Liver (tissue), 3 donors: ENCODE measurements at regions not wholly inside any gene's neighbourhood (a gene's known extent, or its start where the extent isn't known, plus 50 kb on each side); places are given as distances from the start of the nearest gene placed in this dataset.

ENCODE experiments used
- EGR1 ChIP-seq, 2 donors: IDR thresholded peaks; 2 replicates each; pipeline ENCODE4 v1.6.1; 2016 to 2018; ENCODE audit warnings: antibody characterized with exemption in 2 of 2, low read depth in 2 of 2
- GABPA ChIP-seq, 2 donors: IDR thresholded peaks in 1 of 2; conservative IDR thresholded peaks in 1 of 2; 2 replicates each; pipeline ENCODE4 v1.6.1; 2016; ENCODE audit warnings: antibody characterized with exemption in 2 of 2, mild to moderate bottlenecking in 1 of 2, moderate library complexity in 1 of 2
- HNF4A ChIP-seq, 2 donors: conservative IDR thresholded peaks; 2 replicates each; pipeline ENCODE4 v1.6.1; 2016; ENCODE audit warnings: antibody characterized with exemption in 2 of 2, mild to moderate bottlenecking in 2 of 2
- HNF4G ChIP-seq: IDR thresholded peaks from 2 replicates; pipeline ENCODE4 v1.6.1; 2016; ENCODE audit warnings: antibody characterized with exemption
- JUND ChIP-seq, 2 donors: IDR thresholded peaks; 2 replicates each; pipeline ENCODE4 v1.6.1; 2016; ENCODE audit warnings: antibody characterized with exemption in 2 of 2
- NR2F2 ChIP-seq: IDR thresholded peaks from 2 replicates; pipeline ENCODE4 v1.6.1; 2016; ENCODE audit warnings: antibody characterized with exemption
- RAD21 ChIP-seq, 2 donors: IDR thresholded peaks; 2 replicates each; pipeline ENCODE4 v1.6.1; 2016; ENCODE audit warnings: antibody characterized with exemption in 2 of 2, mild to moderate bottlenecking in 2 of 2
- SP1 ChIP-seq: IDR thresholded peaks from 2 replicates; pipeline ENCODE4 v1.6.1; 2018; ENCODE audit warnings: antibody characterized with exemption, mild to moderate bottlenecking
- TAF1 ChIP-seq: conservative IDR thresholded peaks from 2 replicates; pipeline ENCODE4 v1.6.1; 2016; ENCODE audit warnings: antibody characterized with exemption, mild to moderate bottlenecking
- YY1 ChIP-seq: IDR thresholded peaks from 2 replicates; pipeline ENCODE4 v1.6.1; 2016; ENCODE audit warnings: antibody characterized with exemption, mild to moderate bottlenecking
- TF ChIP-seq, protein P1 (sequence below): fragments of 150-350 bp; IDR thresholded peaks from 2 replicates; pipeline ENCODE4 v1.5.1; 2017; ENCODE audit warnings: improper control_type of control experiment, low read depth, low read length; ENCODE audit not compliant: missing input control
- TF ChIP-seq, protein P2 (sequence below): IDR thresholded peaks from 2 replicates; pipeline ENCODE4 v1.6.1; 2016; ENCODE audit warnings: antibody characterized with exemption, mild to moderate bottlenecking
- TF ChIP-seq, protein P3 (sequence below): IDR thresholded peaks from 2 replicates; pipeline ENCODE4 v1.6.1; 2016; ENCODE audit warnings: antibody characterized with exemption
- TF ChIP-seq, protein P4 (sequence below): IDR thresholded peaks from 2 replicates; pipeline ENCODE4 v1.6.1; 2016; ENCODE audit warnings: antibody characterized with exemption
- donor health status: healthy.
- donor health status: healthy.

DNA sequence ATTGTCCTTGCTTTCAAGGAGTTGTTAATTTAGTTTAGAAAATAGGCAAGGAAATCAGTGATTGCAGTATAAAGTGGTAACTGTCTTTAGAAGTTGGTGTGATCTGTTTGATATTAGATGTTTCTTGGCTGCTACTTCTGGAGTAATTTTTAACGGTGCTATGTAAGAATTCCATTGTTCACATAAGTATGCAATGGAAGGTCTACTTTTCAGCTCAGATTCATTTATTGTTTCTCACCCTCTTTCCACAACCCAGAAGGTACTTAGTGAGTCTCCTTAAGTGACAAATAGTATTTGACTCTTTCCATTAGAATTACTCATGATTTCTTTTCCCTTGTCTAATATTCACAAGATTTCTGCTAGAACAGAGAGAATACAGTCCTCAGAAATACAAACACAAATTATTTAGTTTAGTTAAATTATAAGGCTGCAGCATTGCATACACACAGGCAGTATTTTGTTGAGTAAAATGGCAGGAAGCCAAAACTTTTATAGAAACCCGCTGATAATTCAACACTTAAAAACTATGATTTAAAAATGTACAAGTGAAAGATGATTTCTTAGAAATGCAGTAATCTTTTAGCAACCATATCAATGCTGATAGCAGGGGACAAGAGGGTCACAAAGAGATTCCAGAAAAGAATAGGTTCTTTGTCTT is 554.3 kb downstream of the CD109 start:
- TF ChIP-seq, protein P1, sequence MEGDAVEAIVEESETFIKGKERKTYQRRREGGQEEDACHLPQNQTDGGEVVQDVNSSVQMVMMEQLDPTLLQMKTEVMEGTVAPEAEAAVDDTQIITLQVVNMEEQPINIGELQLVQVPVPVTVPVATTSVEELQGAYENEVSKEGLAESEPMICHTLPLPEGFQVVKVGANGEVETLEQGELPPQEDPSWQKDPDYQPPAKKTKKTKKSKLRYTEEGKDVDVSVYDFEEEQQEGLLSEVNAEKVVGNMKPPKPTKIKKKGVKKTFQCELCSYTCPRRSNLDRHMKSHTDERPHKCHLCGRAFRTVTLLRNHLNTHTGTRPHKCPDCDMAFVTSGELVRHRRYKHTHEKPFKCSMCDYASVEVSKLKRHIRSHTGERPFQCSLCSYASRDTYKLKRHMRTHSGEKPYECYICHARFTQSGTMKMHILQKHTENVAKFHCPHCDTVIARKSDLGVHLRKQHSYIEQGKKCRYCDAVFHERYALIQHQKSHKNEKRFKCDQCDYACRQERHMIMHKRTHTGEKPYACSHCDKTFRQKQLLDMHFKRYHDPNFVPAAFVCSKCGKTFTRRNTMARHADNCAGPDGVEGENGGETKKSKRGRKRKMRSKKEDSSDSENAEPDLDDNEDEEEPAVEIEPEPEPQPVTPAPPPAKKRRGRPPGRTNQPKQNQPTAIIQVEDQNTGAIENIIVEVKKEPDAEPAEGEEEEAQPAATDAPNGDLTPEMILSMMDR, result no peak
- TF ChIP-seq HNF4G (no peak), EGR1 (IDR thresholded peaks at IDR 0.05; ENCODE audit: low read depth in 2 of 2) (no peak), NR2F2 (no peak), RAD21 (IDR thresholded peaks at IDR 0.05) (no peak), HNF4A (conservative IDR thresholded peaks at IDR 0.05) (no peak), JUND (IDR thresholded peaks at IDR 0.05) (no peak), YY1 (no peak), GABPA (IDR thresholded peaks at IDR 0.05 in 1 of 2, conservative IDR thresholded peaks at IDR 0.05 in 1 of 2) (no peak), SP1 (no peak), TAF1 (no peak)
- TF ChIP-seq, protein P2, sequence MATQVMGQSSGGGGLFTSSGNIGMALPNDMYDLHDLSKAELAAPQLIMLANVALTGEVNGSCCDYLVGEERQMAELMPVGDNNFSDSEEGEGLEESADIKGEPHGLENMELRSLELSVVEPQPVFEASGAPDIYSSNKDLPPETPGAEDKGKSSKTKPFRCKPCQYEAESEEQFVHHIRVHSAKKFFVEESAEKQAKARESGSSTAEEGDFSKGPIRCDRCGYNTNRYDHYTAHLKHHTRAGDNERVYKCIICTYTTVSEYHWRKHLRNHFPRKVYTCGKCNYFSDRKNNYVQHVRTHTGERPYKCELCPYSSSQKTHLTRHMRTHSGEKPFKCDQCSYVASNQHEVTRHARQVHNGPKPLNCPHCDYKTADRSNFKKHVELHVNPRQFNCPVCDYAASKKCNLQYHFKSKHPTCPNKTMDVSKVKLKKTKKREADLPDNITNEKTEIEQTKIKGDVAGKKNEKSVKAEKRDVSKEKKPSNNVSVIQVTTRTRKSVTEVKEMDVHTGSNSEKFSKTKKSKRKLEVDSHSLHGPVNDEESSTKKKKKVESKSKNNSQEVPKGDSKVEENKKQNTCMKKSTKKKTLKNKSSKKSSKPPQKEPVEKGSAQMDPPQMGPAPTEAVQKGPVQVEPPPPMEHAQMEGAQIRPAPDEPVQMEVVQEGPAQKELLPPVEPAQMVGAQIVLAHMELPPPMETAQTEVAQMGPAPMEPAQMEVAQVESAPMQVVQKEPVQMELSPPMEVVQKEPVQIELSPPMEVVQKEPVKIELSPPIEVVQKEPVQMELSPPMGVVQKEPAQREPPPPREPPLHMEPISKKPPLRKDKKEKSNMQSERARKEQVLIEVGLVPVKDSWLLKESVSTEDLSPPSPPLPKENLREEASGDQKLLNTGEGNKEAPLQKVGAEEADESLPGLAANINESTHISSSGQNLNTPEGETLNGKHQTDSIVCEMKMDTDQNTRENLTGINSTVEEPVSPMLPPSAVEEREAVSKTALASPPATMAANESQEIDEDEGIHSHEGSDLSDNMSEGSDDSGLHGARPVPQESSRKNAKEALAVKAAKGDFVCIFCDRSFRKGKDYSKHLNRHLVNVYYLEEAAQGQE, result no peak
- TF ChIP-seq, protein P3, sequence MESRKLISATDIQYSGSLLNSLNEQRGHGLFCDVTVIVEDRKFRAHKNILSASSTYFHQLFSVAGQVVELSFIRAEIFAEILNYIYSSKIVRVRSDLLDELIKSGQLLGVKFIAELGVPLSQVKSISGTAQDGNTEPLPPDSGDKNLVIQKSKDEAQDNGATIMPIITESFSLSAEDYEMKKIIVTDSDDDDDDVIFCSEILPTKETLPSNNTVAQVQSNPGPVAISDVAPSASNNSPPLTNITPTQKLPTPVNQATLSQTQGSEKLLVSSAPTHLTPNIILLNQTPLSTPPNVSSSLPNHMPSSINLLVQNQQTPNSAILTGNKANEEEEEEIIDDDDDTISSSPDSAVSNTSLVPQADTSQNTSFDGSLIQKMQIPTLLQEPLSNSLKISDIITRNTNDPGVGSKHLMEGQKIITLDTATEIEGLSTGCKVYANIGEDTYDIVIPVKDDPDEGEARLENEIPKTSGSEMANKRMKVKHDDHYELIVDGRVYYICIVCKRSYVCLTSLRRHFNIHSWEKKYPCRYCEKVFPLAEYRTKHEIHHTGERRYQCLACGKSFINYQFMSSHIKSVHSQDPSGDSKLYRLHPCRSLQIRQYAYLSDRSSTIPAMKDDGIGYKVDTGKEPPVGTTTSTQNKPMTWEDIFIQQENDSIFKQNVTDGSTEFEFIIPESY, result no peak
- TF ChIP-seq, protein P4, sequence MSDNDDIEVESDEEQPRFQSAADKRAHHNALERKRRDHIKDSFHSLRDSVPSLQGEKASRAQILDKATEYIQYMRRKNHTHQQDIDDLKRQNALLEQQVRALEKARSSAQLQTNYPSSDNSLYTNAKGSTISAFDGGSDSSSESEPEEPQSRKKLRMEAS, result no peak
